Nucleus accumbens (tissue), 56 donors: ENCODE measurements at regions not wholly inside any gene's neighbourhood (a gene's known extent, or its start where the extent isn't known, plus 50 kb on each side); places are given as distances from the start of the nearest gene placed in this dataset.
"Not testable (repeated sequence)": the region's sequence is repeated elsewhere in the genome, so short reads cannot be mapped to it uniquely, and the experiment has no call there.

ENCODE experiments used
- DNase-seq, 56 donors: peaks; one replicate each; lab custom pipeline; 2025; lab: John Stamatoyannopoulos, UW

- no peak for DNase-seq
Measured at GRCh38 chr1:55316947-55317662, 101.9 kb upstream of the USP24 start.

DNA sequence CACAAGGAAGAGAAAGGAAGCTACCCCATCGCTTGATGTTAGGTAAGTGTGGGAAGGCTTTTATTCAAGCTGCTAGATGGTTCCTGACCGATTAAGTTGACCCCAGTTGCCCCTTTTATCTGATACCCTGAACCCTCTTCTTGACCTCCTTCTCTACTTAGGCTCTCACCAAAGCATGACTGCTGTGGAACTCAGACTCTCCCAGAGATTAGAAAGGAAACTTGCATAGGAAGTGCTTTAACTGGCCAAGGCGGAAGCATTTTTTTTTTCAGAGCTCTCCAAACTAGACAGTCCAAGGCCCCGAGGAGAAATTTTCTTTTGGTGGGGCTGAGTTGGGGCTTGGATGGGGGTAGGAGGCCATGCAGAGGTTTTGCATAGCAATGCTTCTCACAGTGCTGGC, 101.3 kb upstream of the USP24 start:
- DNase-seq = no peak

GRCh38 chr1:55315552-55315951, 100.4 kb upstream of the USP24 start:
- no peak for DNase-seq

- no peak for DNase-seq
Measured at GRCh38 chr1:55314740-55315139, 99.6 kb upstream of the USP24 start.

DNA sequence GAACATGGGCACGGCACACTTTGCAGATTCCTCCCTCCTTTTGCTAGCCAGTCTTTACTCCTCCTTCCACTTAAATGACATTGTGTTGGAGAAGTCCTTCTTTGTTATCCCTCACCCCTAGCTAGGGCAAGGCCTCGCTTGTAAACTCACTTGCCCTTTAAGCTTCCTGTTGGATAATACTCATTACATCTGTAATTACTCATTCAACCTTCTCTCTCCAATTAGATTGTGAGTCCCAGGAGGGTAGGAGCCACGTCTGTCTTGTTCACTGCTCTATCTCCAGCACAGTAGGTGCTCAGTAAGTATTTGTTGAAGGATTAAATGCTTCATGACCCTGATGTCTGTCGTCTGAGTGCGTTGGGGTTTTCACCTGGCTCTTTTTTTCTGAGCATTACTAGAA, 98.7 kb upstream of the USP24 start:
- no peak for DNase-seq

DNA sequence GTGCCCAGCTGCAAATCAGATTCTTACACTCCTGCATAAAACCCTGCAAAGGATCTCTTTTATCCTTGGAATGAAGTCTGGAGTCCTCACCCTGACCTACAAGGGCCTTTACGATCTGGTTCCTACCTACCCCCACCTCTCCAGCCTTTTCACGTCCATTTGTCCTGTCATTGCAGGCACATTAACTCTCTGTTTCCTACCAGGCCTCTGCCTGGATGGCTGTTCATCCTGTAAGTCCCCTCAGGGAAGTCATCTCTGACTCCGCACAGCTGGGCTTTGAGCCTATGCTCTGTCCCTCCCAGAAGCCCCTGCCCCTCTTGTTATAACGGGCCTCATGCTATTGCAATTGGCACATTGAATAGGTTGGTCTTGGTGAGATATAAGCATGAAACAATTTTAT, 96.8 kb upstream of the USP24 start:
- DNase-seq = no peak

DNA sequence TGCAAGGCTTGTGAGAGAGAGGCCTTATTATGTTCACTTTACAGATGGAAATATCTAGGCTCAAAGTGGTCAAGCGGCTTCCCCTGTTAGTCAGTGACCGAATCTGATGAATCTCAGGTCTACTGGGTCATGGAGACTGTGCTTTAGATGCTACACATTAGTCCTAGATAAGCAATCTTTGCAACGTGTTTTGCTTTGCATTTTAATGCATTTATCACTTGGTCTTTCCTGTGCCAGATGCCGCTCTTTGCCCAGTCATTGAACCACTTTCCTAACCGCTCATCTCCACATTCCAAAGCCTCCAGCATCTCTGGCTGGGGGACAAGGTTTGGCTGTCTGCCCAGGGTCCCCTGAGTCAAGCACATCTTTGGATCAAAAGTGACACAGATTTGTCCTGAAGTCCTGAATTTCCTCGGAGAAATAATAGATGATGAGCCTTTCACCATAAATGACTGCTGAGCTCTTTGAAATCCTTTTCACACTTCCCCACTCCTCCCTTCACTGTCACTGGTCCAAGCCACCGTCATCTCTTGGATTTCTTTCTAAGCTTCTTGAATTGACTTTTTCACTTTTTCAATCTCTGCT, 96.0 kb upstream of the USP24 start:
- no peak for DNase-seq

GRCh38 chr1:55310505-55310971, 95.4 kb upstream of the USP24 start:
- peak in 7 of 56 donors; percentile 0 to 27 (median 3) for DNase-seq

DNA sequence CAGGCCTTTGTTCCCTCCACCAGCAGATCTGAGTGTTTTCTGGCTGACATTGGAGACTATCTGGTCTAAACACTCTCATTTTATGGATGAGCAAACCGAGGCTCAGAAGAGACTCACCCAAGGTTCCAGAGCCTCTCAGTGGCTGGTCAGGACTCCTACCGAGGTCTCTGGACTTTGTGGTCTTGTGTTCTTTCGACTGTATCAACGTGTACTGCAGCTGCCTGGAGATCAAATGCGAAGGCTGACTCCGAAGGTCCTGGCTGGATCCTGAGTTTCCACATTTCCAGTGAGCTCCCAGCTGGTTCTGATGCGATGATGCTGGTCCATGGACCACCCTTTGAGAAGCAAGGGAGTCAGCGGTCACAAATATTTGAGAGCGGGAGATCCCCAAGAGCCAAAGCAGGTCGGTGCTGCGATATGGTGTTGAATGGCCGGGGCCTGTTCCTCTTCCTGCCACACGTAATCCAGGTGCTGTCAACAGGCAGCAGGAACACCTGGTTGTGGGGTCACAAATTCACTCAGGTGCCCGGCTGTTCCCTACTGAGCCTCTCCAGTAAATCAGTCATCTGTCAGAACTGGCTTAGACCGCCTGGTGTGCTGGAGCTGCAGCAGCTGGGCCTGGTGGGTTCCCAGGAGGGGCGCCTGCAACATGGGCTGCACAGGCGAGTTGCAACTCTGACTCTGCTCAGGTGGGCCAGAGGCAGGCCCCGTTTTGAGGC, 94.8 kb upstream of the USP24 start:
- no peak for DNase-seq

GRCh38 chr1:55309053-55309452, 93.9 kb upstream of the USP24 start:
- no peak for DNase-seq

DNA sequence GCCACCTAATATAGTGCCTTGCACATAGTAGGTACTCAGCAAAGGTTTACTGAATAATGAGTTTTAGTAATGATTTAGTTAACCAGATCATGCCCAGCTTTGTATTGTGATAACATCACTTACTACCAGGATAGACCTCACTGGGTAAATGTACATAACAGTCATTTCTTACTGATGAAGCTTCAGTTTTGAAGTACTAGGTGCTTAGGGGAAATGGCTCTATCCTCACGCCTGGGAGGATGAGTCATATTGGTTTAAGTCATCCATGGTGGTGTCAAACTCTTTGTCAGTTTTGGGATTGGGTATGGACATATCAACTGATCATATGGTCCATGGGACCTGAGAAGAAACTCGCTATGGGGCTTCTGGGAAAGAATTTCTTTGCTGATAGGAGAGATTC, 90.6 kb upstream of the USP24 start:
- DNase-seq = no peak

GRCh38 chr1:55304229-55304740, 89.1 kb upstream of the USP24 start:
- no peak for DNase-seq

DNA sequence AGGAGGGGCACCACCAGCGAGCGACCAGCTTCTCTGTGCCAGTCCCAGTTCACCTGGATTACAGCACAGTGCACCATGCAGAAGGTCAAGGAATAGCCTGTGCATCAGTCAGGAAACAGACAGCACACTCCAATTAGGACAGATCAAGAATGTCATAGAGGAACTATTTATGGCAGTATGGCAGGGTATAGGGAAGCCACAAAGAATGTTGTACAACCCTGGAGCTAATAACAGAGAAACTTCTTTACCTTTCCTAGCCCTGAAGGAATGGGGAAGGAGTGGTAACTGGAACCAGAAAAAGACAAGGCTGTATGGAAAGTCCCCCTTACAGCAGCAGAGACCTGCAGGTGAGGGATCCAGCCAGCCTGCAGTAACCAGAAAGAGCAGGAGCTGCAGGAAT, 87.8 kb upstream of the USP24 start:
- no peak for DNase-seq

DNA sequence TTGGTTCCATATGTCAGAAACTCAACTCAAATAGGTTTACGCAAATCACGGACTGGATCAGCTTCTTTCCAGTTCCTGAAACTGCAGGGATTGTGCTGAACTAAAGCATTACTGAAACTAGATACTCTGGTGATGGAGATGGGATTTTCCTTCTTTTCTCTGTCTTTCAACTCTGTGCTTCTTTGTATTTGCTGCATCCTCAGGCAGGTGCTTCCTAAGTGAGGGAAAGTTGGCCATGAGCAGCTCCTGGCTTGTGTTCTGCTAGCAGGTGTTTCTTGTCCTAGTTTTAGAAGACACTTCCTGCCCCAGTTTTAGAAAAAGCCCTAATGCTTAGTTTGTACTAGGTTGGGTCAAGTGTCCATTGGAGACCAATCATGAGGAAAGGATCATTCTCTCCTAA, 86.7 kb upstream of the USP24 start:
- DNase-seq = no peak

DNA sequence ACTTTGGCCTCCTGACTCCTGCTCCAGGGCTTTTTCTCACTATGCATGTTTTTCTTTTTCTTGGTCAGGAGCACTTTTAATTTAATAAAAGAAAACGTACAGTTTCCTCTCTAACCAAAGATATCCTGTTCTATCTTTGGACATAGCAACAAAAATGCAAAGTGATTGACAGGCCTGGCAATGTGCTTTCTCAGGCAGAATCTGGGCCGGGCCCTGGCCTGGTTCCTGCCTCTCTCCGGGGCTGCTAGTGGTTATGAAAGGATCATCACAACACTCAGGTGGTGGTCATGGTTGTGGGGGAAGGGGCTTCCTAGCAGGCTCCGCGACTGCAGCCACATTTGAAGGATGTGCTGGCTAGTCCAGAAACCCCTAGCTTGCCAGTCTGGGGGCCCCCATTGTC, 85.8 kb upstream of the USP24 start:
- no peak for DNase-seq

DNA sequence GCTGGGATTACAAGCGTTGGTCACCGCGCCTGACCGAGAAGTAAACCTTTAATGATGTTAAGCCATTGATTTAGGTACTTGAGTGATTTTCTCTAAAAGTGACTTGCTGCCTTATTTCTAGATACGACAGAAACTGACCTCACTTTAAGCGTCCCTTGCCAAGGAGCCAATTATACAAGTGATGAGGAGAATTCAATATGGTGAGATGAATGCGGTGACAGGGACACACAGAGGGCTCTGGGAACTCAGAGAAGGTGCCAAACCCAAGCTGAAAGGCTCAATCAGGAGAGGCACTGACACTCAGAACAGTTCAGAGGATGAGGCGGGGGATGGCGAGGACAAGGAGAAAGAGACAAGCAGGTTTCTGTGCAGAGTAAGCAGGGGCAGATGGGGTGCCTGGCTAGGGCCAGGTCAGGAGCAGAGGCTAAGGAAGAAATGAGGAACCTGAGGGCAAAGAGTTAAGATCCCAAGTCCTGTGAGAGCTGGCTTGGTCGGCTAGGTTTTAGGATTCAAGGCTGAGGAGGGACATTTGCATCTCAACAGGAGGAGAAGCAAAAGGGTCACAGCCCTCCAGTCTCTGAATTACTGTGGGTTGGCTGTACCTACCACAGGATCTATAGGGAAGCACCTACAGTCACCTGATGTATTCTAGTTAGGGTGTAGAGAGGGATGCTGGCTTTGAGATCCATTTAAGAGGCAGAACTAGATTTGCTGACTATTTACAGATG, 83.2 kb upstream of the USP24 start:
- no peak for DNase-seq

GRCh38 chr1:55296247-55296646, 81.1 kb upstream of the USP24 start:
- DNase-seq = not testable (repeated sequence)

DNA sequence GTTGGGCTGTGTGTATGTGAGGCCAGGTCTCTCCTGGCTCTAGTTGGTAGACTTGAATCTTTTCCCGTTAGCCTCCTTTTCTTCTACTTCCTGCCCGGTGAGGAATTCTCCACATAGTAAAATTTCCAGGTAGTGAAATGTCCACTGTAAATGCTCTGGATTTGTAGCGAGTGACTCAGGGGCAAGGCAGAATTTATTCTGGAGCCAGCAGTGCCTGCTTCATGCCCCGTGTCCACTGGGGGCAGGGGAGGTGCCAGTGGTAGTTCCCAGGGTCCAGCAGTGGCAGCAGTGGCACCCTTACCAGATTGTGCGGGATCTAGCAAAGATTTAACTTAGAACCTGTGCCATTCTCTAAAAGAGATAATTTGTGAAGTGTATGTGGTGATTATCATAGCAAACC, 74.5 kb upstream of the USP24 start:
- DNase-seq = no peak

DNA sequence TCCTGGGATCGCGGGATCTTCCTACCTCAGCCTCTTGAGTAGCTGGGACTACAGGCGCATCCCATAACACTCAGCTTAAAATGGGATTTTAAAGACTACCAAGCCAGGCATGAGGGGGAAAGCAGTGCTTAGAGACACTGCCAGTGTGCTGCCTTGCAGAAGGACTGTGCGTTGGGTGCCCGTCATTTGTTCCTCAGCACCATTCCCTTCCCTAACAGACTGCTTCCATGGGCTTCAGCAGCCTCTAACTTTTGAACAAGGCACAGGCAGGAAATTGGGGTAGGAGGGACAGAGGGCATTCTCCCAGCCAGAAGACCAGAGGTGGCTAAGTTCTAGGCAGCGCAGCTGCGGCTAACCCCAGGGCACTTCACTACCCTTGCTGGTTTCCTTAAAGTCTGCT, 73.9 kb upstream of the USP24 start:
- no peak for DNase-seq

DNA sequence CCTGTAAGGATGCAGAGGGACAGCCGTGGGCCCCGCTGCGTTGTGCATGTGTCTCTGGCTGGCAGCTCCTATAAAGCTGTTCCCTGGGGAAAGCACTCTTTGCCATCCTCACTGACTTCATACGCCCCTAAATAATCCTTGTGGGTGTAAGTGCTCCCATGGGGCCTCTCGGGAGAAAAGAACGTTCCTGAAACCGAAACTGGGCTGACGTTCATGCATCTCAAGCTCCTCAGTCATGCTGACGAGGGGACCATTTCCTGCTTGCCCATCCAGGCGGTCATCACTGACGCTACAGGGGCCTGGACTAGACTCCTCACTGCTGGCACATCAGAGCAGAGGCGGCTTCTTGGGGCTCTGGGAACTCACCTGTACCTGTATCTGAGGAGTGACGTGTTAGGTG, 73.1 kb upstream of the USP24 start:
- no peak for DNase-seq

DNA sequence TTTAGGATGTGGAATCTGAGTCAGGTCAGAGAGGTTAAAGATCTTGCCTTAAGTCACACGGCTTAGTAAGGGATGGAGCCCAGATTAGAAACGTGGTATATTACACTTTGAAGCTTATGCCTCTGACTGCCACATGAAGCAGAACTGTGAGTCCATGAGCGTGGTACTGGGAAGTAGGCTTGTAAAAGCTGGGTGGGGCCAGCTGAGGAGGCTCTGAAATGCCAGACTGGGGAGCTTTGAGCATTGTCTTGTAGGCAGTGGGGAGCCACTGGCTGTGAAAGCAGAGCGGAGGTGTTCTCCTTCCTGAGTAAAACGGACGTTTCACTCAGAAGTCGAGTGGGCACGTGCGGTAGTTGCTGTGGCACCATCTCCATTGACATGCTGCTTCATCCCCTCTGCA, 72.6 kb upstream of the USP24 start:
- no peak for DNase-seq
